NCI-H2227 treated with DMSO at 0.1 percent for 48 hours (cell line): ENCODE measurements at regions not wholly inside any gene's neighbourhood (a gene's known extent, or its start where the extent isn't known, plus 50 kb on each side); places are given as distances from the start of the nearest gene placed in this dataset.

Experiments
- DNase-seq: peaks from one replicate; lab custom pipeline; 2025; lab: John Stamatoyannopoulos, UW

DNA sequence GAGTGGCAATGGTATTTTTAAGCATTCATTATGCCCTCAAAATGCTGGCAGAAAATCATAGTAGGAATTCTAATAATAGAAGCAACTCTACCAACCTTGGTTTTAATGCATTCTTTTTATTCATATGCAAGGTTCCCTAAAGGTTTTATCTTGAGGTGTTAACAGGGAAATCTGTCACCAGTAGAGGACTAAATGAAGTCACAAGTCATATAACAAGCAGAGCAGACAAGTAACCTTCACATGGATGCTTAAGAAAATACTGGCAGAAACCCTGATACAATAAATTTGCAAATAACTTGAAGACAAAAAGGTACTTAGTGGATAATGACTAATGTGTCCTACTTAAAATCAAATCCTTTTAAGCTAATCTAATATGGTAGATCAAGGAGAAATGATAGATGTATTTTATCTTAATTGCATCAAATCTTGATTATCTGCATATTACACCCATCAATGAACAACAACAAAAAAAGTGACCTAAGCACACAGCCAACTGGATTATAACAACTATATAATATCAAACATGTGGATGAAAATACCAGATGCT lies 73.3 kb downstream of the RFC3 start:
- DNase-seq: no peak

DNA sequence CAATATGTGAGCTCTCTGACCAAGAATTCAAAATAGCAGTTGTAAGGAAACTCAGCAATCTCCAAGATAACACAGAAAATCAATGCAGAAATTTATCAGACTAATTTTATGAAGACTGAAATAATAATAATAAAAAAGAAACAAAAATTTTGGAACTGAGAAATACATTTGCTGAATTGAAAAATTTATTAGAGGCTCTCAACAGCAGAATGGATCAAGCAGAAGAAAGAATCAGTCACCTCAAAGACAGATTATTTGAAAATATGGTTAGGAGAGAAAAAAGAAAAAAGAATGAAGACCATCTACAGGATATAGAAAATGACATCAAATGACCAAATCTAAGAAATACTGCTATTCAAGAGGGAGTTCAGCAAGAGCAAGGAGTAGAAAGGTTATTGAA lies 75.6 kb downstream of the RFC3 start:
- no peak for DNase-seq

DNA sequence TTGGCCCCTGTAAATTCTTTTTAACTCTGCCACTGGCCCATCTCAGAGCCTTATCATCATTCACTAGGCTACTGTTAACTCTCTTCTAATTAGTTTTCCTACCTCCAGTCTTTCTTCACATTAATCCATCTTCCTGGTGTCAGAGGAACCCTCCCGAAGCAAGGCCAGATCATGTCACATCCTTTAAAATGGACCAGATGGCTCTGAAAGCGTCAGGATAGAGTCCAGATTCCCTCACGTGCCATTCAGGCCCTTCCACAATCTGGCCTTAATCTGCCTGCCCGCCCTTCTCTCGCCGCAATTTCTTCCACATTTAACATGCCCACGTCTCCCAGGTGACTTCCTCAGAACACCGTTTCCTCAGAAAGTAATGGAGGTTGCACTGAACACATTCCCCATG lies 86.5 kb downstream of the RFC3 start:
- DNase-seq: no peak

DNA sequence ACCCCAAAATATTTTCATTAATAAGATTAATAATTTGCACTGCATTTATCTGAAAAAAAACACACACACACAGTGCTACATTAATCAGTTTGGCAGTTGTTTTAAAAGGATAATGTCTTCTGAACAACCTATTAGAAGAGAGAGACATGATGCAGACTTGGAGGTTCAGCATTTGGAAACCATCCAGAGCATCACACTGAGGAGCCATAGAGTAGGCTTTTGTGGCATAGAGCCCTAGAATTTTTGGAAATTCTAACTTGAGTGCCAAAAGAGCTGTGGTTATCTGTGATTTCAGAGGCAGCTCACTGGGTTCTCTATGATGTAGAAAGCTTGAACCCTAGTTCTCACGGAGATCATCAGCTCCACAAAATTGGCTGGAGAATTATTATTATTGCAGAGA lies 90.2 kb downstream of the RFC3 start:
- DNase-seq: no peak

DNA sequence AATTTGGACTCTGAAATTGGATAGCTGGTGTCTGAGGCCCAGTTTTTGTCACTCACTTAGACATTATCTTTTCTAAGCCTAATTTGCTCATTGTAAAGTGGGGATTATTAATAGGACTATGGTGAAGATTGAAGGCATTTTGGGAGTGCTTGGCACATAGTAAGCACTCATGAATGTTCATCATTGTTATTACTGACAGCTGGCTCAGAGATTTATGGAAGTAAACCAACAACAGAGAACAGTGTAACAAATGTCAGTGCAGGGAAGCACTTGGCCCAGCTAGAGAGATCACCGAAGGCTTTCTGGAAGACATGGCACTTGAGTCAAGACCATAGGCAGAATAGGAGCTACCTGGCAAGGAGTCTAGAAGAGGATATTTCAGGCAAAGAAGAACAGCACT lies 92.3 kb downstream of the RFC3 start:
- no peak for DNase-seq

DNA sequence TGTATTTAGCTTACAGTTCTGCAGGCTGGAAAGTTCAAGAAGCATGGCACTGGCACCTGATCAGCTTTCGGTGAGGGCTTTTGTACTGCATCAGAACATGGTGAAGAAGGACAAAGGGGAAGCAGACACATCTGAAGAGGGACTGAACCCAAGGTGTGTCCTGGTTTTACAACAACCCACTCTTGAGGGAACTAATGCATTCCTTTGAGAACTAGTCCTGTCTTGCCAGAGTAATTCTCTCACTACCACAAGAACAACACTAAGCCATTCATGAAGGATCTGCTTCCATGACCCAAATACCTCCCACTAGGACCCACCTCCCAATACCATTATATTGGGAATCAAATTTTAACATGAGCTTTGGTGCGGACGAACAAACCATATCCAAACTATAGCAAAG lies 93.6 kb downstream of the RFC3 start:
- no peak for DNase-seq

DNA sequence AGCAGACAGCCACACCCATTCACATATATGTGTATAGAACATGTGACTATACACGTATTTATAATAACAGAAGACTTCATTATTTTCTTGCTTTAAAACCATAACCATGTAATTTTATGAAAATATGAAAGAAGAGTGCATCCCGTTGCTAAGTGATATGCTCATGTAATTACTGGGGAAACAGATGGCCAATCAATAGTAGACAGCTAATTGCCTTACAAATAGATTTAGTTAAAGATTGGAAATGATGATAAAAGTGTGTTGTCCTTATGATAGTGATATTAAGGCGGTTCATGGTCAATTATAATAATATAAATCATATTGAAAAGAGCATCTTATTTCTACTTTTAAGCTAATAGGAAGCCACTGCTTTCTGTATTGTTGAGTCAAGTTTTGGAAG lies 95.9 kb downstream of the RFC3 start:
- no peak for DNase-seq

DNA sequence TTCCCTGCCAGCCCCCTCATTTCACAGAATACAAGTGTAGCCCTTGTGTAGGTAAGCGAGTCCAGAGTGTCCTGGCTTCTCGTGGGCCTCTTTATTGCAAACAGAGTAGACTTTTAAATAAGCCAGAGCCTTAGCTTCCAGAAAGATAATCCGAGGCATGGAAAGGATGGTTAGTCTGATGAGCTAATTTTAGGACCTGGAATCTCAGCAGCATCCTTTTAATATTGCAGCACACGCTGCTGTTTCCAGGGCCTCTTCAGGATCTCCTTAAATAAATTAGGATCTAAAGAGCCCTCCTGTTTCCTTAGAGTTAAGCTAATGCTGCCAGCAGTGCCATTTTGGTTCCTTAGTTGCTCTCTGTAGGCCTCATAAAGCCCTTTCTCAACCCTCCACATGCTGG lies 99.2 kb downstream of the RFC3 start:
- no peak for DNase-seq

DNA sequence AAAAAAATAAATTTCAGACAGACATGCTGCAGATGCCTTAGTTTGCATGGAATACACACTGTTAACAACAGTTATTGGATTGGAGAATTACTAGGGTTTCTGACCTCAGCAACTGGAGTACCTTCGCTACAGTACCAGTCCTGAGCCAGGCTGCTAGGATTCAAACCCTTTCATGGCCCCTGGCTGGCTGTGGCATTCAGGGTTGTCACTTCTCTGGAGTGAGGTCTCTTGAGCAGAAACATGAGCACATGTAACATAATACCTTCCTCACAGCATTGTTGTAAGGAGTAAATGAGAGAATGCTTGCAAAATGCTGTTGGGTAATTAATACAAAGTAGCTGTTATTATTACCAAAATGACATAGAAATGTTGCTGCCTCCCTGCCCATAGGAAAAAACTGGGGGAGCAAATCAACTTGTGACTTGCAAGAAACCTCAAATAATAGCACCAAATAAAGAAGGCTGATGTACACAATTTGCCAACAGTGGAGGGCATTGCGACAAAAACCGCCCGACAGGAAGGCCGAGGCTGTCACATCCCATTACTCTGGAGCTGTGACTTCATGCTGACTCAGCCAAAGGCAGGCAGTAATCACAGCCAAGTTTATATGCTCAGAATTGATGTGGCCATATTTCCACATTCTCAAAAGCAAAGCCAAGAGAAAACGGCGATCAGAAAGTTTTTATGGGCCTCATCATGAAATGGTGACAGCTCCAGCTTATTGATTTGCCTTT lies 100.4 kb downstream of the RFC3 start:
- DNase-seq: no peak

DNA sequence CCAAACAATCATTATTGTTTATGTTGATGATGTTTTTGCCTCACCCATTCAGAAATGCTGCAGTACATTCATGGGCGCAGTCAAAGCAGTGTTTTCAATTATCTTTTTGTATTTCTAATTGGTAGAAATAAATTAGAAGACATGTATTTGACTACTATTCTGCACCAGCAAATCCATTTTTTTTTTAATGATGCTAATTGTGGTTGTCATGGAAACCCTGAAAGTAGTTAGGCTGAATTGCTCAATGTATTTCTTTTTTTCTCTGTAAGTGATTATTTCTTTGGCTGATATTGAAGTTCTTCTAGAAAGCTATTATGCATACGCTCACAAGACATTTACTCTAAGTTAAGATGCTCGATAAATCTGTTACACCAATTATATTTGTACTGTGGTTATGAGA lies 101.2 kb downstream of the RFC3 start:
- DNase-seq: no peak

DNA sequence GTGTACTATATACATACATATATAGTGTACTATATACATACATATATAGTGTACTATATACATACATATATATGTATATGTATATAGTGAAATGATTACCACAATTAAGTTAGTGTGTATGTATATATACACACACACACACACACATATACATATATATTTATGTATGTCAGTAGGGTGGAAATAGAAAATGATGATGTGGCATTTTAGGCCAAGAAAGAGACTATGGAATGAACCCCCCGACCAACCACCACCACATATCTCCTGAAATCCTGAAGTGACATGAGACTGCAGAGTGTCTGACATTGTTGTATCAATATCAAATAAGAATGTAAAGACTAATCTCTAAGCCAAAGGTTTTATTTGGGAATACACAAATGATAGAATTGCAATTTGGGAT lies 107.6 kb downstream of the RFC3 start:
- no peak for DNase-seq

DNA sequence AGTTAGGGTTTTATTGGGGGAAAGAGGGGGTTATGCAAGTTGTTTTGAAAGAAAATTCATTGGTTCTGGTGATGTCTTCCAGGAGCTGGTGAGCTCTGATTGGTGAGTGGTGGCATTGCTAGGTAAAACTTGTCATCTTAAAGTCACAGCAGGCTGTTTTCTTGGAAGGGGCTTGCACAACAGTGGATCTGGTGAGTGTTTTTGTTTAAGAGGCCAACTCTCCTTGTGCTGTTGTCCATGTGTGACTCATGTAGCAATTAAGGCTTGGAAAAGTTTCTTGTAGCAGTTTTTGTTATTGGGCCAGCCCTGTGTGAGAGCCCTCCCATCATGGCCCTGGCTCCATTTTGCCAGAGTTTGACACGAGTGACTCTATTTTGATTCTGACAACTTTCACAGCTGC lies 109.4 kb downstream of the RFC3 start:
- DNase-seq: no peak

DNA sequence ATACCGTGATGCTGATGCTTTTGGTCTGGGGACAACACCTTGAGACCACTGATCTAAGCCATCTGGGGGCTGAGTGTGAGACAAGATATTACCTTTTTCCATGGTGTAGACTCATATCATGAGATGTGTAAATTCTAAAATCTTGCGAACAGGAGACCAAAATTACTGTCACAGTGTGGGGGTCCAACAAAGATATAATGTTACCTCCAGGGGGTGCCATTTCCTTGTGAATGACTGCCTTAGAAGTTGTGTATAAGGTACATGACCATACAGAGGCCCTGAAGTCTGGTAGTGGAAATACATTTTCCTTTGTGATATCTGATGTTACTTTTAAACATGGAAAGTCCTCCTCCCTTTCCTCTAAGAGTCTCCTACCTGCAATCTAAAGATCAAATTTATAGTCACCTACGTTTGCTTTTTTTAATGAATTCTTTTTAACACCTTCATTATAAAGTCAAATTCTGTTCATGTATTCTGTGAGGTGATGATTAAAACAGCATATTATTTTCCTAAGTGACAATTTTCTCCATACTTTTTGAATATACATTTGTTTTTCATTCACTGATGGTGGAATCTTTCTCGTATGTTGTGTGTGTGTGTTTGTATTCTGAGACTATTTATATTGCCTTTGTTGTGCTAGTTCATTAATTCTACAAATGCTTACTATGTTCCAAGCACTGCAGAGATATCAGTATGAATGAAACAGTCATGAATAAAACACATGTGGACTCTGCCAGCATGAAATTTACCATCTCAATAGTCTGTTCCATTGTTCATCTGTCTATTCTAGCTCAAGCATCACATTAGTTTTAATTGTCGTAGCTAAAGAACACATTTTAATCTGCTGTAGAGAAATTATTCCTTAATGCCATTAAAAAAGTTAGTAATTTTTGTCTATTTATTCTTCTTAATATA lies 113.7 kb downstream of the RFC3 start:
- no peak for DNase-seq

DNA sequence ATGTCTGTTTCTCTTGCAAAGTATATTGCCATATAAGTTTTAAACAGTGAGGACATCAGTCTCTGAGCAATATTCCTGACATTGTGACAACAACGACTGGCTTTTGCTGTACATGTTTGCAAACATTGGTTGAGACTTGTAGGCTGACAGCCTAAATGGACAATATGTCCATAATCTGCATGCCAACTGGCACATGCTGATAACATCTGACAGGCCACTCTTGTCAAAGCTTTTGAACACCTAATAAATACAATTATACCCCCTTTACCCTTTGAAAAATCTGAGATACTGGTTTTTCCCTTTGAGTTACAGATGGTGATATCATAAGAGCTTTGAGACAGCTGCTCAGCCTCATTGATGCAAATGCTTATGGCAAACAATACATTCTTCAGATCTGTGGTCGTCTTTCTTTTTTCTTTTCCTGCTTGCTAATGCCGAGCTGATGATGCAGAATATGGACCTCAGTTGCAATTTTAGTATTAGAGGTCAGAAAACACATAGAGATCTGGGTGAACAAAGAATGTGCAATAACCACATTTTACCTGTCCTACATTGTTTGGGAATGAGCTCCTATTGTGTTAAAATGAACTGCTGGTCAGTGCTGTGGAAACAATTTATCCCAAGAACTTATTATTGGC lies 114.9 kb downstream of the RFC3 start:
- DNase-seq: no peak

DNA sequence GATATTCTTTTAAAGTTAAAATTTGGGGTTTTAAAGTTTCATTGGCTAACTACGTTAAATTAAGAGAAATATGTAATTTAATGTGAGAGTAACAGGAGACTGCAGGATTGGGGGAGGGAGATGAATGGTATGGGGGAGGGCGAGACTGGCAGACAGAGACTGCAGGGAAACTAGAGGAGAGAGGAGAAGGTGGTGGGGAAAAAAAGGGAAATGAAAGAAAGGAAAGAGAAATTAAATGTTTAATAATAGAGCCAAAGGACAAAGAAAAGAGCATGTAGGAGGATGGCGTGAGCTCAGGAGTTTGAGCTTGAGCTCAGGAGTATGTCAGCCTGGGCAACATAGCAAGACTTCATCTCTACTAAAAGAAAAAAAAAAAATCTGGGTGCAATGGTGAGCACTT lies 115.9 kb downstream of the RFC3 start:
- no peak for DNase-seq

DNA sequence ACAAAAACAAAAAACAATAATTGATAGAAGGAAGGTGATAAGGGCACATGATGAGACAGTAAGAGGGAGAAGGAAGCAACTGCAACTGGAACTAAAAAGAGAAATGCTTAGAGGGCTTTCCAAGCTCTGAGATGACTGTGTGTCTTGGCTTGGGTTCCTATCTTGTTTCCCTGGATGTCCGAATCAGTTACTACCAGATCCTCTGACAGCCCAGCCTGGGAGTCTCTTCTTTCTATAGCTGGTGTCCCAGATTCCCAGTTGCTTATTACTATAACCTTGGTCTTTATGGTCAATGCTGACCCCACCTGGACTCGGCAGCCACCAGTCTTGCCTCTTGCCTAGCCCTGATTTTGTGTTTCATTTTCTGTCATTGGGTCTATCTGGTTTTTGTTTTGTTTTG lies 116.4 kb downstream of the RFC3 start:
- DNase-seq: no peak

DNA sequence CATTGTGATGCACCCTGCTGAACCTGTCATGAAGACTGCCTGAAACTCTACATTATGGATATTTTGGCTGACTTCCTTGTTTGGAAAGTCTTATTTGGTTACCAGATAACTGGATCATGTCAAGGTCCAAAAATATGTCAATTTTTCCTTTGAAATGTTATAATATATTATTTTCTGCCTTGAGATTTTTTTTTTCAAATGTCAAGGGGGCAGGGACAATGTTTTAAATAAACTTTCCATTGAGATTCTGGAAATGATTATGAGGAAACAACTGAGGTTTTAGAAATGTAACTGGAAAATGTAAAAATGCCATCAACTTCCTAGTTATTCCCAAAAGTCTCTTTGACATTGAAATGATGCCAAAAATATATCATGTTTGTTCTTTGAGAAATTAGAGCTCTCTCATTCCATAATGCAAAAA lies 117.0 kb downstream of the RFC3 start:
- no peak for DNase-seq

DNA sequence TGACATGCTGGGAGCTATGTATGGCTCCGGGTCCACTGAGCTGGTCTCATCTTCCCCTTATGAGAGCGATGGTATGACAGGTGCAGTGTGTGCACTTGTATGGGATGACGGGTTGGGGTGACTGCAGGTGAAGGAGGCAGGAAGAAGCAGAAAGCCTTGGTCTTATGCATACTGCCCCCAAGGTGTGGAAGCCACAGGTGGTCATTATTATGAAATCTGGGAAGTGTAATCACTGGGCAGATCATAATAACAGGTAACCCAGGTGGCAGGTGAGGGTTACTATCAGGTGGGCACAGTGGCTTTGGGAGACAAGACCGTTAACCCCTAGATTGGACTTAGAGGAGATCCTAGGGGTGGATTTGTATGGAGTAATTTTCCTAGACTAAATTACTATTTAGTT lies 118.0 kb downstream of the RFC3 start:
- no peak for DNase-seq

DNA sequence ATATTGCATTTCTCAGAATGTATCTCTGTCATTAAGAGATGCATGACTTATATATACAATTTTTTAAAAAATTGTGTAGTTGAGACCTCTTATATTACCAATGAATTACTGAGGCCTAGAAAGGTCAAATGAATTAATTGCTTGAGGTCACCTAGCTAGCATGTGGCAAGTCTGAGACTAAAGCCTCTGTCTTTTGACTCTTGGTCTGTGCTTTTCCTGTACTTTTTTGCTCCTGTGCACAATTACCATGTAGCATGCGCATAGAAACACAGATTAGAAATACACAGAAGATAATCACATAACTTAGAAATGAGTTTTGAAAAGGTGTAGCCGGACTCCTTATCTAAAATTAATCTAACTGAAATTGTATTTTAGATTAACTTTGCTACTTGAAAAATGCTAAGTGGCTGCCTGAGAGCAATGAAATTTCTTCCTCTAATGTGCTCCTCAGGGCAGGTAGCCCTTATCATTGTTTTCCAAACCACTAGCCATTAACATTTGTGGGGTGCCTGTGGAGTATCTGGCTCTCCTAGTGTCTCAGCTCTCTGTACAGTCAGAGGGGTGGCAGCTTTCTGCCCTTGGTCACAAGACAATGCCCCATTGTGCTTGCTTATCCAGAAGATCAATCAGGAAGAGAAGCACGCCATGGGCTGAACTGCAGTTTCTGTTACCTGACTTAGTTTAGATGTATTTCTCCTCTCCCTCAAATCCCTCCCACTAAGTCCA lies 119.6 kb downstream of the RFC3 start:
- DNase-seq: no peak

DNA sequence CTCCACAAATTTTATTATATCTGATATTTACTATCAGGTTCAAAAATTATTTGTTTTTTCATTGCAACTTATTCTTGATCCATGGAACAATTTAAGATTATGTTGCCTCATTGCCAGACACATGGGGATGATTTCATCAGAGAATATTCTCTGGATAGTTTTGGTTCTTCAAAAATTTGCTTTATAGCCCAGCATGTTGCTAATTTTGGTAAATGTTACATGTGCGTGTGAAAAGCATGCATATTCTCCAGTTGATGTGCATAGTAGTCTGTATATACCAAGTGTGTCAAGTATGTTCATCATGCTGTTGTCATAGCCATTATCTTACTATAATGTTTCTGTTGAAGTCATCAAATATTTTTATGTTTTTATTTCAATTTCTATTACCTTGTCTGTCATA lies 122.3 kb downstream of the RFC3 start:
- no peak for DNase-seq

DNA sequence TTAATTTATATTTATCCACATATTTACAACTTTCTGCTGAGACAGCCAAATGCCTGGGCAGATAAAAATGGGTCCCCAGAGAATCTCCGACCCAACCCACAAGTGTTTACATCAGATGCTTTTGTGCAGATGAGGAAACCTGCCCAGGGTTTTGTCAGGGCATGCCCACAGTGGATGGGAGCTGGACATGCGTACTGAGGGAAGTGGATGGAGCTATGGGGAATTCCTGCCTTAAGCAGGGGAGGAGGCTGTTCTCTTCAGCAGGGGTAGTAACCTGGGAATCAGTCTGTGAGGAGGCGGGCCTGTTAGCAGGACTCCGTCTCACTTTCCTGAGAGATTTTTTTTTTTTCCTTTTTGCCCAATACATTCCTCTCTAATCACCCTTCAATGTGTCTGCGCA lies 122.9 kb downstream of the RFC3 start:
- DNase-seq: no peak

DNA sequence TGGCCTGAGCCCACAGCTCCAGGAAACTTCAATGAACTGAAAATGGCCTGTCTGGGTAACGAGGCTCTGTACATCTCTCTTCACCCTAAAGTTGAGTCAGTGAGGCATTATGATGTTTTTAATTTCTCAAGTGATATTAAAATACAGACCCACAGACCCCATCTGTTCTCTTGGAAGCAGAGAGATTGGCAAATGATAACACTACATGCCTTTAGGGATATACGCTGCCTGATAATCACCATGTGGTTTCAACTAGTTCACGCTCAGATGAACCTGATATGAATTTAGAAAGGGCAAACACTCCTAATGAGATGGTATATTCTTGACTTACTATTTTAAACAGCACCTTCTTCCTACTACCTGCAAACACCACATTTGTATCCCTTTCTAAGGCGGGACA lies 127.5 kb downstream of the RFC3 start:
- no peak for DNase-seq
